ENCODE measurements at regions not wholly inside any gene's neighbourhood (a gene's known extent, or its start where the extent isn't known, plus 50 kb on each side); places are given as distances from the start of the nearest gene placed in this dataset.

DNA sequence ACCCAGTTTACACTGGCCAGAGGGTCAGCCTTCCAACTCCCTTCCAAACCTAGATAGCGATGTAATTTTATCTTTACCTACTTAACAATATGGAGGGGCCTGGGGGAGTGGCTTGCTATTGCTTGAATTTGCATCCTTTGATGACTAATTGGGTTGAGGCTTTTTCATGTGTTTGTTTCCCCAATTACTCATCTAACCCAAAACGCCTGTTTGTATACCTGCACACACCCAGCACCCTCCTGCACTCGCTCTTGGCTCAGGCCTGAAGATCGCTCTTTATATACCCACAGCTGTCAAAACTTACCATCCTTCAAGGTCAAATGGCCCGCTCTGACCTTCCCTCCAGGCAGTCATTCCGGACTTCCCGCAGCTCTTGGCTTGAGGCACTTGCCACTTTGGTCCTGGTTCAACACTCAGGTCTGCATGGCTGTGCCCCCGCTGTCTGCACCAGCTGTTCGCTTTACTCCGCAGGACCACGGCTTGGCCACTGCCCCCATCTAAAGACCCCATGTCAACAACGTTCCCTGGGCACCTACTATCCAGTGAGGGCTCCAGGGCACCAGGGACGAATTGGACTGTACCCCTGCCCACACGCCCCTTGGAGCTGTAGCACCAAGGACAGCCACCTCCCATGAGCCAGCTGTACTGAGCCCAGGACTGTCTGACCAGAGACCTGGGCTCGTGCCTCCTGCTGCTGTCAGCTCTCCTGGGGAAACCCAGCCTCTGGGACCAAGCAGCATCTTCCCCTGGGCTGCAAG lies 76.1 kb upstream of the ADAMTS2 start:
- Histone ChIP-seq H3K27ac (ENCODE audit: low read depth in 1 of 2, low read length in 2 of 2) (no peak overlapping the region), H3K9ac (ENCODE audit: low read depth in 1 of 2, low read length in 2 of 2) (no peak overlapping the region), H3K36me3 (ENCODE audit: control insufficient read depth in 4 of 4, insufficient read depth in 3 of 4, low read depth in 1 of 4, low read length in 3 of 4) (no peaks in the 10 kb centered on the region), H3K27me3 (ENCODE audit: control insufficient read depth in 4 of 4, insufficient read depth in 4 of 4, low read length in 3 of 4) (no peaks in the 10 kb centered on the region), H3K4me3 (ENCODE audit: low read depth in 1 of 3, low read length in 3 of 3) (no peak overlapping the region), H3K4me1 (ENCODE audit: control insufficient read depth in 4 of 4, insufficient read depth in 4 of 4, low read length in 3 of 4) (no peaks in the 10 kb centered on the region), H3K9me3 (ENCODE audit: control insufficient read depth in 4 of 4, low read length in 3 of 4) (no peaks in the 10 kb centered on the region)
- WGBS: 70% methylated on average over 15 of the region's 15 CpGs
- DNase-seq (ENCODE audit: low spot score): no peak
- TF ChIP-seq TAF1 (conservative IDR thresholded peaks at IDR 0.05): no peak
- TF ChIP-seq, protein P1, sequence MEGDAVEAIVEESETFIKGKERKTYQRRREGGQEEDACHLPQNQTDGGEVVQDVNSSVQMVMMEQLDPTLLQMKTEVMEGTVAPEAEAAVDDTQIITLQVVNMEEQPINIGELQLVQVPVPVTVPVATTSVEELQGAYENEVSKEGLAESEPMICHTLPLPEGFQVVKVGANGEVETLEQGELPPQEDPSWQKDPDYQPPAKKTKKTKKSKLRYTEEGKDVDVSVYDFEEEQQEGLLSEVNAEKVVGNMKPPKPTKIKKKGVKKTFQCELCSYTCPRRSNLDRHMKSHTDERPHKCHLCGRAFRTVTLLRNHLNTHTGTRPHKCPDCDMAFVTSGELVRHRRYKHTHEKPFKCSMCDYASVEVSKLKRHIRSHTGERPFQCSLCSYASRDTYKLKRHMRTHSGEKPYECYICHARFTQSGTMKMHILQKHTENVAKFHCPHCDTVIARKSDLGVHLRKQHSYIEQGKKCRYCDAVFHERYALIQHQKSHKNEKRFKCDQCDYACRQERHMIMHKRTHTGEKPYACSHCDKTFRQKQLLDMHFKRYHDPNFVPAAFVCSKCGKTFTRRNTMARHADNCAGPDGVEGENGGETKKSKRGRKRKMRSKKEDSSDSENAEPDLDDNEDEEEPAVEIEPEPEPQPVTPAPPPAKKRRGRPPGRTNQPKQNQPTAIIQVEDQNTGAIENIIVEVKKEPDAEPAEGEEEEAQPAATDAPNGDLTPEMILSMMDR (IDR thresholded peaks at IDR 0.05; ENCODE audit: low read depth, low read length, missing input control): no peak
- no peak for TF ChIP-seq FOXA1 (IDR thresholded peaks at IDR 0.05)
- TF ChIP-seq EGR1 (IDR thresholded peaks at IDR 0.05; ENCODE audit: low read depth in 2 of 2): no peak
- no peak for TF ChIP-seq HNF4A (conservative IDR thresholded peaks at IDR 0.05)
- no peak for TF ChIP-seq YY1 (IDR thresholded peaks at IDR 0.05)
- no peak for TF ChIP-seq ATF3 (IDR thresholded peaks at IDR 0.05)
- TF ChIP-seq RXRA (IDR thresholded peaks at IDR 0.05): no peak
- no peak for TF ChIP-seq FOXA2 (IDR thresholded peaks at IDR 0.05)
- TF ChIP-seq RAD21 (IDR thresholded peaks at IDR 0.05): no peak
- TF ChIP-seq, protein P2, sequence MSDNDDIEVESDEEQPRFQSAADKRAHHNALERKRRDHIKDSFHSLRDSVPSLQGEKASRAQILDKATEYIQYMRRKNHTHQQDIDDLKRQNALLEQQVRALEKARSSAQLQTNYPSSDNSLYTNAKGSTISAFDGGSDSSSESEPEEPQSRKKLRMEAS (IDR thresholded peaks at IDR 0.05): no peak
- TF ChIP-seq, protein P3, sequence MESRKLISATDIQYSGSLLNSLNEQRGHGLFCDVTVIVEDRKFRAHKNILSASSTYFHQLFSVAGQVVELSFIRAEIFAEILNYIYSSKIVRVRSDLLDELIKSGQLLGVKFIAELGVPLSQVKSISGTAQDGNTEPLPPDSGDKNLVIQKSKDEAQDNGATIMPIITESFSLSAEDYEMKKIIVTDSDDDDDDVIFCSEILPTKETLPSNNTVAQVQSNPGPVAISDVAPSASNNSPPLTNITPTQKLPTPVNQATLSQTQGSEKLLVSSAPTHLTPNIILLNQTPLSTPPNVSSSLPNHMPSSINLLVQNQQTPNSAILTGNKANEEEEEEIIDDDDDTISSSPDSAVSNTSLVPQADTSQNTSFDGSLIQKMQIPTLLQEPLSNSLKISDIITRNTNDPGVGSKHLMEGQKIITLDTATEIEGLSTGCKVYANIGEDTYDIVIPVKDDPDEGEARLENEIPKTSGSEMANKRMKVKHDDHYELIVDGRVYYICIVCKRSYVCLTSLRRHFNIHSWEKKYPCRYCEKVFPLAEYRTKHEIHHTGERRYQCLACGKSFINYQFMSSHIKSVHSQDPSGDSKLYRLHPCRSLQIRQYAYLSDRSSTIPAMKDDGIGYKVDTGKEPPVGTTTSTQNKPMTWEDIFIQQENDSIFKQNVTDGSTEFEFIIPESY (IDR thresholded peaks at IDR 0.05): no peak
- TF ChIP-seq NR2F2 (IDR thresholded peaks at IDR 0.05): no peak

DNA sequence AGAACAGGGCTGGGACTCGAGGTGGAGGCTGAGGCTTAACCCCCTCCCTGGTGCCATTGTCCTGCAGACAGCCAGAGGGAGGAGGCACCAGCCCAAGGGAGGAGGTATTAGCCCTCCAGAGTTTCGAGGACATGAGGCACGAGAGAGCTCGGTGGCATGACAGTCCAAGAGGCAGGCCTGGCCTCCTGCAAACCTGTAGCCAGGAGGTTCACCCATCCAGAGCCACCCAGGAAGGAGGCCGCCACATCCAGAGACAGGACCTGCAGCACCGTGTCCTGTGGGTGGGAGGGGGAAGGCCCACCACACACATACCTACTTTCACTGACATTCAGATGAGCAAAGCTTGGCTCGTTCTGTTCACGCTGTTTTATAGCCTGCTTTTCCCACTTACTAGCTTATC lies 75.2 kb upstream of the ADAMTS2 start:
- no peak overlapping the region for H3K4me3 ChIP-seq (ENCODE audit: low read depth in 1 of 3, low read length in 3 of 3)
- DNase-seq (ENCODE audit: low spot score): no peak
- 65% methylated on average over 8 of the region's 8 CpGs for WGBS
- no peak overlapping the region for H3K9ac ChIP-seq (ENCODE audit: low read depth in 1 of 2, low read length in 2 of 2)
- H3K9me3 ChIP-seq (ENCODE audit: control insufficient read depth in 4 of 4, low read length in 3 of 4): no peaks in the 10 kb centered on the region
- H3K27ac ChIP-seq (ENCODE audit: low read depth in 1 of 2, low read length in 2 of 2): no peak overlapping the region
- TF ChIP-seq ATF3 (IDR thresholded peaks at IDR 0.05): no peak
- no peak for TF ChIP-seq RXRA (IDR thresholded peaks at IDR 0.05)
- H3K36me3 ChIP-seq (ENCODE audit: control insufficient read depth in 4 of 4, insufficient read depth in 3 of 4, low read depth in 1 of 4, low read length in 3 of 4): no peaks in the 10 kb centered on the region
- H3K4me1 ChIP-seq (ENCODE audit: control insufficient read depth in 4 of 4, insufficient read depth in 4 of 4, low read length in 3 of 4): no peaks in the 10 kb centered on the region
- no peaks in the 10 kb centered on the region for H3K27me3 ChIP-seq (ENCODE audit: control insufficient read depth in 4 of 4, insufficient read depth in 4 of 4, low read length in 3 of 4)

DNA sequence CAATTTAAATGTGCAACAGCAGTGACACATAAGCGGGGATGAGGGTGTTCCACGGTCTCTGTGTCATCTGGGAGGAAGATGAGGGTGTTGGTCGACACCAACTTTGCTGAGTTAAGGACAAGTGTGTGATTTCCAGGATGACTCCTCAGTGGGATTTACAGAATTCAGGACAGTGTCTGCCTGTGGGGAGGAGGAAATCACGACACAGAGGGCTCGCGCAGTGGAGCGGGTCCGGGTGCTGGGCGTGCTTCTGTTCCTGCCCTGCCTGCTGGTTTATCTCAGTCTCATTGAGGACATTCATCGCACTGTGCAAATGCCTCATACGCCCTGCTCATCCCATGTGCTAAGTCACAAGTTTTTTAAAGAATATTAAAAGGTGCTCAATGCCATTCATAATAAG lies 73.7 kb upstream of the ADAMTS2 start:
- no peak for DNase-seq (ENCODE audit: low spot score)
- H3K9ac ChIP-seq (ENCODE audit: low read depth in 1 of 2, low read length in 2 of 2): no peak overlapping the region
- 74% methylated on average over 11 of the region's 11 CpGs for WGBS
- no peaks in the 10 kb centered on the region for H3K9me3 ChIP-seq (ENCODE audit: control insufficient read depth in 4 of 4, low read length in 3 of 4)
- no peak overlapping the region for H3K27ac ChIP-seq (ENCODE audit: low read depth in 1 of 2, low read length in 2 of 2)
- no peaks in the 10 kb centered on the region for H3K36me3 ChIP-seq (ENCODE audit: control insufficient read depth in 4 of 4, insufficient read depth in 3 of 4, low read depth in 1 of 4, low read length in 3 of 4)
- H3K4me3 ChIP-seq (ENCODE audit: low read depth in 1 of 3, low read length in 3 of 3): no peak overlapping the region
- no peaks in the 10 kb centered on the region for H3K27me3 ChIP-seq (ENCODE audit: control insufficient read depth in 4 of 4, insufficient read depth in 4 of 4, low read length in 3 of 4)
- no peaks in the 10 kb centered on the region for H3K4me1 ChIP-seq (ENCODE audit: control insufficient read depth in 4 of 4, insufficient read depth in 4 of 4, low read length in 3 of 4)
- TF ChIP-seq, protein P2 (IDR thresholded peaks at IDR 0.05): no peak
- no peak for TF ChIP-seq HNF4G (IDR thresholded peaks at IDR 0.05)
- TF ChIP-seq JUND (IDR thresholded peaks at IDR 0.05): no peak
- TF ChIP-seq SP1 (IDR thresholded peaks at IDR 0.05): no peak
- no peak for TF ChIP-seq FOXA2 (IDR thresholded peaks at IDR 0.05)
- TF ChIP-seq RXRA (IDR thresholded peaks at IDR 0.05): no peak
- no peak for TF ChIP-seq FOXA1 (IDR thresholded peaks at IDR 0.05)
- TF ChIP-seq REST (IDR thresholded peaks at IDR 0.05): no peak
- TF ChIP-seq, protein P1 (IDR thresholded peaks at IDR 0.05; ENCODE audit: low read depth, low read length, missing input control): no peak

All from liver (tissue), 8 donors.